Urothelium cell line (cell line): ENCODE measurements at regions not wholly inside any gene's neighbourhood (a gene's known extent, or its start where the extent isn't known, plus 50 kb on each side); places are given as distances from the start of the nearest gene placed in this dataset.

Source experiments
- DNase-seq: peaks from one replicate; pipeline ENCODE4 v3.0.0; 2011; ENCODE audit warnings: low spot score, mixed read lengths
- FAIRE-seq: peaks from 2 replicates; lab custom pipeline; 2011; peaks lifted over from hg19 to GRCh38; lab: Jason Lieb, UNC

DNA sequence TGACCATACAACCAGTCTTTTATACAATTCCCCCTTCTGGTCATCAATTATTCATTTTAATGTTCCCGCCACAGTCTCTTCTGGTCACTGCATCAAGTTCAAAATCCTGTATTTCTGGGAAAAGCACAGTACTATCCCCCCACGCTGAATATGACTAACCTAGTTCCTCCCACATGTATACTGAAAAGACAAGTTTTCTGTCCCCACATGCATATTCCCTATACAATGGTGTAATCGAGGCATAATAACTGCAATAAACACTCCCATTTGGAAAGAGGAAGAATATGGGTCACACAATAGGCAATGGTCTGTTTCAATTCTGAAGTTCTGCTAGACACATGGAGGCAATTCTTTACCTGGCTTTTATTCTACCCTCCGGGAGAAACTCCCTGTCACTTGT lies 344.9 kb downstream of the EFNA5 start:
- DNase-seq = no peak
- FAIRE-seq = no peak

DNA sequence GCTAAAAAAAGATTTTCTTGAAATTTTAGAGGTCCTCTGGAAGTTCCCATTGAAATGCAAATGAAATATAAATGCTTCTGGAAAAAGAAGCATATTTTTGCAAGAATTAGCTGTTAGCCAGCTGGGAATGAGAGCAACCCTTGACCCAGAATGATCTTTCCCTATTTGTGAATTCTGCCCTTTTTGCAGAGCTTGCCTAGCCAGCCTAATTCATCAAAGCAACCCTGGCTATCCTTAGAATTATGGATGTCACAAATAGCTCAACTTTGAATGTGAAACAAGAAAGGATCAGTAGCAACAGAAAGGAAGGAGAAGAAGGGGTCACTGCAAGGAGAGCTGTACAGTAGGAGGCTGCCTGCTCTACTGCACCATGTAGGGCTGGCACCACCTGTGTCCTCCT lies 345.9 kb downstream of the EFNA5 start:
- DNase-seq = no peak
- no peak for FAIRE-seq

DNA sequence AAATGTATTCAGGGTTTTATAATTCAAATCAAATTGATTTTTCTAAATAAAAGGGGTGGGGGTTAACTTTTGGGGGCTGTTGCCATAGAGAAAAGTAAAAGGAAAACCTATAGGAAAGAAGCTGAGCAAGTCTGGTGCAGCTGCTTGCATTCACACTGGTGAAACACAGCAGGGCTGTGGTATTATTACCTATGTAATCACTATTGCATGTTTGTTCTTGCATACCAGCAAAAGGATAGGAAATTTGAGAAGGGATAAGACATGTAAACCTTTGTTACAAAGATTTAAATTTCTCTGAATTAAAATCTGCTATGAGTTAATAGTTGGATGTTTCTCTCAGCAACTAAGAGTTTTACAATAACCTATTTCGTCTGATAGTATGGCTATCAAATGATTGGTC lies 346.7 kb downstream of the EFNA5 start:
- DNase-seq (no peak), FAIRE-seq (no peak)

DNA sequence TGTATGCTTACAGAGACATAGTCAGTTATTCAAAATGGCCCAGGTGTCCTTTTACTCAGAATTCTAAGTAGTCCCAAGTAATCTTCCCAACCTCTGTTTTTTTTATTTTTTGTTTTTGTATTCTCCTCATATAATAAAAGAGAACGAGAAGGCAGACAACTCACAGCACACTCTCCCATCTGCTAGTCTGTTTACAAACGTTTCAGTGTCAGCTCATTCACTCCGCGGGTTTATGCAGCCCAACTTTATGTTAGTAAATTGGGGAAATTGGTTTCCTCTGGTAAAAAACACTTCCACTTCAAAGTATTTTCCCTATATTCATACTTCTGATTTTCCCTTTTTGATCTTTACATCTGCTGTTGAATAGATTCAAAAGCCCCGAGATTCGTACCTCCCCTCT lies 347.2 kb downstream of the EFNA5 start:
- DNase-seq (no peak), FAIRE-seq (no peak)

DNA sequence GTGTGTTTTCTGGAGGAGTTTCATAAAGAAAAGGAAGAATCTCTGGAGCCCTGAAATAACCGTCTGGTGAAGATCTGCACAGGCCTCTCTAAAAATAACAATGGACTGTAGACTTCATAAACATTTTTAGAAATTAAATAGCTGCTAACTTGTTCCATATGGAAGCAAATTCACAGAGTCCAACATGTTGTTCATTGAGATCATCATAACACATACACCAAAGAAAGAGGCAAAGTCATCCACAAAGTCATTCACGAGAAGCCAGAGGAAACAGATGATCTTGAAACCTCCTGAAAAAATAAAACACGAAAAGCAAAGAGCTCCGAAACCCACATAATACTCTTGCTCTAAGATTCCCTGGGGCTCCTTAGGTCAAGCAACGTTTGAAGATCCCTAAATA lies 347.8 kb downstream of the EFNA5 start:
- FAIRE-seq (no peak), DNase-seq (no peak)

DNA sequence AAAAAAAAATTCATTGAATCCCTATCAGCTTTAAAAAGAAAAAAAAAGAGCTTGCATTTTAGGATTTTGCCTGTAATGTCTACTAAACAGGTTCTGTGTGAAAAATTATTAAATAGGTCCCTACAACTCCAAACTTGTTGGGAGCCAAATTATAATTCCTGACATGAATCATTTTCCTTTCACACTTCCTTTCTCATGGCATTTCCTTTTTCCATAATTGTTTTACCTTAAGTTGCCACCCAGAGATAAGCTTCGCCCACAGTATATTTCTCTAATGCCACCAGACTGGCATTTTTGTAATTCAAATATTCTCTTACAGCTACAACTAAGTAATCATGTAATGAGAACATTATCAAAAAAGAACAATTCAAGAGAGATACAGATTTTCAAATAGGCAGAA lies 348.8 kb downstream of the EFNA5 start:
- DNase-seq (no peak), FAIRE-seq (no peak)

DNA sequence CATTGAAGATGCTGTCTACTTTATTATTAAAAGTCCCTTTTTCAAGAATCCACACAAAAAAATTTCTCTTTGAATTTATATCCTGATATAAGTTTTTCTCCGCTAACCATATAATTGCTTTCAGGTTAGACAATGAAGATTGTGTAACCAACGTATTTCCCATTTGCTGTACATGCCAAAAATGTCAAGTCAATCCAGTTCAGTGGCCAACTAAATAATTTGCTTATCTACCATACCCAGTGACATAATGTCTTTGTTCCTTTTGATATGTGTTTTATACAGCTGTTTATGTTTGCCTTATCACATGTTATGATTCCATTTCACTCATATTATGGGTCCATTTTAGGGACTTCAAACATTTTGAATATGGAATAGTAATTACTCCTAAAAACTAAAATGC lies 349.9 kb downstream of the EFNA5 start:
- FAIRE-seq (no peak), DNase-seq (no peak)

DNA sequence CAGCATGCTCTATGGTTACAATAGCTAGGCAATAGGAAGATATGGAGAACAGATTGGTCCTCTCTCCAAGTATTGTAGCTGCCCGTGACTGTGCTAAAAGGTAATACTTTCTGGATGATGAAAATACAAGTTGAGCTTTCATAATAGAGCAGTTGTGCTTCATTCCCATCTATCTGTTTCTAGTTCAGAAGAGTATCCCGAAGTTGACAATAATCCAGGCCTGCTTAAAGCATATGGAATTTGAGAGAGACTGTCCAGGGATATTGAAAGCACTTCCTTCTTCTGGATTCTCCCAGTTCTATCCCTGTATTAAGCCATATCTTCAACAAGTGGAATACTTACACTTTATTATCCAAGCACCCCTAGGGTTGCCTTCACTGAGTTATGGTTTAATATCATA lies 350.4 kb downstream of the EFNA5 start:
- FAIRE-seq (no peak), DNase-seq (no peak)

DNA sequence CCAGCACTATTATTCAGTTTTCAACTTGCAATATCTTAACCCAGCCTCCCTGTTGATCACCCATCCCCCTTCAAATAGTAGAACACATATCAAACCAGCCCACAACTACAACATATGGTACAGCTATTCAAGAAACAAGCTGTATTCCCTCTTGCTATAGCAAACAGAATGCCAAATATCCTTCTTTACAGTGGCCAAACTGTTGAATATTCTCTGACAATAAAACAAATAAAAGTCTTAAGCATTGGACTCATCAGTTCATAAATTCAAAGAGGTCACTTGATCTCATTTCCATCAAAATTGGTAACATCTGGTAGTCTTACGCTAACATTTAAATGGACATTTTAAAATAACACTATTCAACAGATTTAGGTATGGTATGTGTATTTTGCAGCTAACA lies 350.8 kb downstream of the EFNA5 start:
- DNase-seq (no peak), FAIRE-seq (no peak)

DNA sequence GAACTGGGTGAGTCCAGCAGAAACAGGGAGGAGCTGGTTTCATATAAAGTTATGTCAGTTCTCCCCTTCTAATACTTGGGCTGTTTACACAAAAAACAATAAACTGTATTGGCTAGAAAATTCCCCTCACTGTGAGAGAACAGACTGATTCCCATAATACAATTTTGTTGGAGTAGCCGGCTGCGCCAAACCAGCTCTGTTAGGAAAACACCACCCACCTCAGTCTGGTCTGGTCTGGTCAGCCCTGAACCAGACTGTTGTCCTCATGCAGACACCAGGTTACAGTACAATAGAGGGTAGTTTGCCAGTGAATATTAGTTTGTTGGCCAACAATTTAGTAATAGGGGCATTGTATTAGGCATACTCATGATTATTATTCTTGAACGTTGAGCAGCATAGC lies 356.4 kb downstream of the EFNA5 start:
- no peak for DNase-seq
- no peak for FAIRE-seq

DNA sequence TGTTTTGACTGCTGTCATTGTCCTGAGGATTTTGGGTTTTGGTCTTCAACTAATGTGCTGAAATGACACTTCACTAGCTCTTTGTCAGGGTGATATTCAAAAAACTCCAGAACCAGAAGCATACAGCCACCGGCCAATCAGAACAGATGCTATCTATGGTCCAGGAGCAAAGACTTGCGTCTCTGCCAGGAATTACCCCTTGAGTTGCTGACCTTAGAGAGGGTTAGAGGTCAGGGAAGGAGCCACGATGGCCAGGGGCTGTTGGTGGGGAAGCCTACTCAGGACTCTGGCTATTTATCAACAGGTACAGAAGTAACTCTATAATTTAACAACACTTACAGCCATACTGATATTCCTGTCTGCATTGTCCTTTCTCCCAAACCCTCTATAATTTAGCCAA lies 356.8 kb downstream of the EFNA5 start:
- no peak for DNase-seq
- no peak for FAIRE-seq

DNA sequence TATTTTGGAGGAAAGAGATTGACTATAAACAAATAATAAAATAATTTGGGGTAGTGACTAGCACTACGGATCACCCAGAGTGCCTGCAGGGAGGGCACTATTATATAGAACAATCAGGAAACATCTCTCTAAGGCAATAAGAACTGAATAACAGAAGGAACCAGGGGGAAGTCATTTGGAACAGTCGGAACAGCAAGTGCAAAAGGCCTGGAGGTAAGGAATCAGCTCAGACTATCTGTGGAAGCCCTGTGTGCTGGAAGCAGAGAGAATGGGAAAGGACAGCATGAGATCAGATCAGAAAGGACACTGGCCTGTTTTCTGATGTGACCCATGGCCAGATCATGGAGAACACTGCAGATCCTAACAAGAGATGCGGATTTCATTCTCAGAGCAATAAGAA lies 357.6 kb downstream of the EFNA5 start:
- DNase-seq = no peak
- FAIRE-seq = no peak

DNA sequence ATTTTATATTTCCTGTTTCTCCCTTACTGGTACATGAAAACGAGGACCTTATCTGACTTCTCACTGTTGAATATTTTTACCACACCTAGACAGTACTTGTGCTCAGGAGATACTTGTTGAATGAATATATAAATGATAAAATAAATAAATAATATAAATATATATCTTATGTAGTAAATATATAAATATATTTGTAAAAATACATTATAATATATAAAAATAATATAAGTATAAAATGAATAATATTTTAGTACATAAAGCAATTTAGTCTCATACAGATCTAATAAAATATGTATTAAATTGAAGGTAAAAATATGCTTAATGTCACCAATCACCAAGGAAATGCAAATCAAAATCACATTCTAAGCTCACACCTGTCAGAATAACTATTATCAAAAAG lies 360.6 kb downstream of the EFNA5 start:
- DNase-seq (no peak), FAIRE-seq (no peak)

DNA sequence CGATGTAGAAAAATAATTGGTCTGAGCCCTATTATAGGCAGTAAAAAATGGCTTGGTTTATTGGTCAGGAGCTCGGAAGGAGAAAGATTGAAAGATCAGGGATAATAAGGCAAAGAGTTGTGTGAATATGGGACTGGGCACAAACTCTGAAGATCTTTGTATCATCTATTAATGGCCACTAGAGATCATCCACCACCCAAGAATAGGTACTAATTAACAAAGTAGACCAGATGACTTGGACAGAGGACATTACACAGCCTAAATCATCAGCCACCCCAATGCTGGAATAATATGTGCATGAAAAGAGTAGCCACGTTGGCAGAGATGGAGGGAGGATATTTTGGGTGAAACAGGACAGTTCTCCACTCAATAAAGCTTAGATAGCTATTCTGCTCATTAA lies 364.1 kb downstream of the EFNA5 start:
- no peak for FAIRE-seq

DNA sequence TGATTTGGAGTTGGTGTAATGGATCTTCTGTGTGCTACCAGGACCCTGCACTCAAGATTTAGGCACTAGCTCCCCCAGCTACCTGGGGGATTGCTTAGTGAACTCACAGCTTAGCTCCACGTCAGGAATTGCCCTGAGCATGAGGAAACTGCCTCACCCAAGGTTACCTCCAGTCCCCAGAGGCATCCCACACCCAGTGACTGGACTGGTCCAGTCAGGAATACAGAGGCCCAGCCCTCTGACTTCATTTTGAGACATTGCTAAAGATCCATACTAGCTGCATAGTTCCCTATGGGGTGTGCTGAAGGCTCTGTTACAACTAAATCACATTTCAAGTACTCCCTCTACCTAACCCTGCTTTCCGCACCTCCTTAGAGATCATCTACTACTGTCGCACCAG lies 364.7 kb downstream of the EFNA5 start:
- FAIRE-seq = no peak
- no peak for DNase-seq

More for the DNA sequence above, 364.1 kb downstream of the EFNA5 start:
- DNase-seq = no peak

DNA sequence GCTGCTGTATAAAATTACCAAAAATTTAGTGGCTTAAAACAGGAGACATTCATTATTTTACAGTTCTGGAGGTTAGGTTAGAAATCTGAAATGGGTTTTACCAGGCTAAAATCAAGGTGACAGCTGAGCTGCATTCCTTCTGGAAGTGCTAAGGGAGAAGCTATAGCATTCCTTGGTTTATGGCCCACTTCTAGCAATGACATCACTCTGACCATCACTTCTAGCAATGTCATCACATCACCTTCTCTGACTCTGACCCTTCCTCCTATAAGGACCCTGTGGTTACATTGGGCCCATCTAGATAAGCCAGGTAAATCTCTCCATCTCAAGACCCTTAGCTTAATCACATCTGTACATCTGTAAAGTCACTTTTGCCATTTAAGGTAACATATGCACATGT lies 366.1 kb downstream of the EFNA5 start:
- DNase-seq (no peak), FAIRE-seq (no peak)

DNA sequence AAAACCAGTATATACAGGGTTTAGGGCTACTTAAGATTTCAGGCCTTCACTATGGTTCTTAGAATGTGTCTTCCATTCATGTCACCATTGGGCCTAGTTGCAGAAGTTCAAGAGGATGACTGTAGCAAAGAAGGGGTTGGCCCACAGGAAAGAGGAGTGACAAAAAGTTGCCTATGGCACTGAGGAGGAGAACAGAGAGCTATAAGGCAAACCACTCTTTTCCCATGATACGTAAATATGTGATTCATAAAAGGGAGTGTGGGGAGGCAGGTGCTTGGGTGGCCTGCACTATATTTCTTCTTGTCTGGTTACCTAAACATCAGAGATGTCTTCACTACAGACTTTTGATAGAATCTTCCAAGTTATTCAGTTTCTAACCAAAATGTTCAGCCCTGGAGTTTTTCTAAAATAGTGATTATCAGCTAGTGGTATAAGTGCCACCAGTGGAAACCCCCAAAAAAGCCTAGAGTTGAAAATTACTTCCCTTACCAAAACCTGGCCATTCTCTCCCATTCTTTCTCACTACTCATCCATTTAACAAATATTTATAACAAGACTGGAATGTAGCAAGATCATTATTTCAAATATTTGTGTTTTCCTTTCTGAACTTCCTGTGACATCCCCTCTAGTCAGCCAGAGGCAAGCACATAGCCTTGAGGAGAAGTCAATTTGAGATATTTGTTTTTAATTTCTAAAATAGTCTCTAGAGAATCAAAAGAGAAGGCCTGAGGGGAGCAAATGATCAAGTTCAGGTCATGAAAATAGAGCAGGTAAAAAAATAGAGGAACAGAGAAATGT lies 367.4 kb downstream of the EFNA5 start:
- FAIRE-seq = no peak
- no peak for DNase-seq

DNA sequence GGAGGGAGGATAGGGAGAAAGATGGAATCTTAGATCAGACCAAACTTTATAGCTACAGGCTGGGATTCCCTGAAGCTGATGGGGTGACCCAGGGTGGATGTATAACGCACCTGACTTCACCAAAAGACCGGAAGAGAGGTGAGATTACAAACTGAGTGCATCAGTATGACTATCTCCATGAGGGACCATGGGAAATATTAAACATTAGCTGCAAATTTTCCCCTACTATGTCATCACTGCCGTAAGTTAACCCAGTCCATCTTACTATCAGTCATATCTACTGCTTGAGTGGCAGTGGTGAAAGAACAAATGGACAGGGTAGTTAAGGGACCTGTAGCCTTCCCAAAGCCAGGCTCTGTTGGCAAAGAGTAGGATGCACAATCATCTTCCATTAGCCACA lies 368.3 kb downstream of the EFNA5 start:
- DNase-seq (no peak), FAIRE-seq (no peak)

DNA sequence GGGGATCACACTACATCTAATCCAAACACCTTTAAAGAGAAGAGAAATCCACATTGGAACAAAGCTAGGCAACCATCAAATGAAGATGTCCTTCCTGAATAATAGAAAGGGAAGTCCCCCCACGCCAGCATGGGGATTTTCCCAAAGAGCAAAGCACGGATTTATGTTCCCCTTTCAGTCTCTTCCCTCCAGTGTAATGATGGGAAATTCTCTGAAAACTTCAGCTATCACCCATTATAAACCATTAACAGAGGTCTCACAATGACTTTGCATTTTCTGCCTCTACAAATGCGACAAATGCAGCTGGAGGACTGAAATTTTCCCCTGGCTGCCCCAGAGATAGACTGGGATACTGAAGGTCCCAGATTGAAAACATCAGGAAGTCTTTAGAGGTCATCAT lies 368.7 kb downstream of the EFNA5 start:
- FAIRE-seq (no peak), DNase-seq (no peak)

DNA sequence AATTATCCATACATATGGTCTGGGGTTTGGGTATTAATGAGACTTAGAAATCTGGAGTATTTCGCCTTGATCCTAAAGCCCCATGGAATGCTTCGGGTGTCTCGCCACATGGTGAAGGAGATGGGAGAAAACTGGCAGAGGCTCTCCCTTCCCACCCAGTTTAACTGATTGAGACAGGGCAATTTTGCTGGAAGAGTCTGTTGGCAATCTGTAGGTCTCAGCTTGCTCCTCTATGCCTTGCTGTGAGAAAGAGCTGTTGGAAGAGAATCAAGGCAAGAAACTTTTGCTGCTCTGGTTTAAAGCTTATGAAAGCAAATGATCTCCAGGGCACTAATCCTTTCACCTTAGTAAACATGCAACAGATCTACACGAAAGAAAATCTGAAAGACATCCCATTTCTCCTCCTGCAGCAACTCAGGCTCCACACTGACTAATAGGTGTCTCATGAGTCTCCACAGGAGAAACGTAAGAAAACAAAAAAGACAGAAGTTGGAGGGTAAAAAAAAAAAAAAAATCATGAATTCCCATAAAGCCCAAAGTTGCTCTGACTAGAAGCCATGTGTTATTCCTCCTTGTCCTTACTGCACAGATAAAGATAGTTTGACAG lies 369.9 kb downstream of the EFNA5 start:
- no peak for DNase-seq
- FAIRE-seq = no peak

DNA sequence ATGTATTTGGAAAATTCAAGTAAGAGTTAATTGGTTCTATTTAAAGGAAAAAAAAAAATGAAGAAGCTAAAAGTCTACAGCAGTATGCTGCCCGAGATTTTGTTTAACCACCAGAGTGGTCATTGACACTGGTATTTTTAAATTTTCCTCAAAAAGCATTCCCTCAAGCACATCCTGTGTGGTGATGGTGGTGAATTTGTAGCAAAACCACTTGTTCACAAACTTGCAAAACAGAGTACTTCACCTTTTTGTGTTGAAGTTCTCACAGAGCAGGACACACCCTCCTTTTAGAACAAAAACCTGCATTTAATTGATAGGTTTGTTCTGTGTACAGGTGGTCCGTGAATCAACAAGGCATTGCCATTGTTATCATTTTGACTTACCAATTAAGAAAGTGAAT lies 374.2 kb downstream of the EFNA5 start:
- FAIRE-seq = no peak
- DNase-seq = no peak

DNA sequence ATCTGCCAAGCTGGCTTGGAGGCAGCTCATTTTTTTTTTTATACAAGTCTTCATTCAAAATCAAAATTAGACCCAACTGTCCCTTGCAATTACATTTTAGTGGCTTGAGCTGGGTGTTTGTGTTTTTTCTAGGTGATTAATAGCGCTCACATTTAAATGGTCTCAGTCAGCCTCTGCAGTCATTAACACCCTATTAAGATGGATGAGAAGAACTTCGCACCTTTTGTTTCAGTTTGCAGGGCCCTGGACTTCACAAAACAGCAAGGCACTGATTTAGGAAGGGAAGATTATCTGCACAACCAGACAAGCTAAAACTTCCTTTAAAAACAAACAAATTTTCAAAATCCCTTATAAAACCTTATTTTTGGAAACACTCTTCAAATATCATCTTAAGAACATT lies 374.8 kb downstream of the EFNA5 start:
- no peak for DNase-seq
- FAIRE-seq = no peak

DNA sequence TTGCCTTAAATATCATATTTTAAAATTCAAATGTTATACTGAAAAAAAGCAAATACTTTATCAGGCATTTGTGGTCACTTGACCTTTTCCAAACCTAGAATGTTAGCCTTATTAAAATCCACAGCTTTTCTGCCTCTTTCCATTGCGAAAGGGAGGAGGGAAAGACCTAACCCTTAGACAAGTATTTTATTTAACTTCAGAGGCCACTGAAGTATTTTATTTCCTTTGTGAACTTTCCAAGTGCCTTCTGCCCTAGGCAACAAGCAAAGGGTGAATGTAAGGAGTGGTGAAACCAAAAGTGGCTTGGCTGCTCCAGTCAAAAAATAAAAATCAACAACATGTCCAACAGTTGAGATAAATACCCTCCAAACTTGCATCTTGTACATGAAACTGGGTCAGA lies 376.1 kb downstream of the EFNA5 start:
- FAIRE-seq (no peak), DNase-seq (no peak)
